Neural progenitor cell (in vitro differentiated cells): ENCODE measurements at regions not wholly inside any gene's neighbourhood (a gene's known extent, or its start where the extent isn't known, plus 50 kb on each side); places are given as distances from the start of the nearest gene placed in this dataset.

Experiments
- DNase-seq: peaks from one replicate; pipeline ENCODE4 v3.0.0-alpha.2; 2016; ENCODE audit warnings: low spot score
- H2AFZ ChIP-seq: fragments of 200-600 bp; sonication (generic); replicated peaks from 2 replicates; pipeline ENCODE4 v1.6.1; 2016; ENCODE audit warnings: antibody characterized with exemption
- H3F3A ChIP-seq: fragments of 200-600 bp; sonication (generic); 2 replicates; pipeline ENCODE4 v1.6.1; 2016; ENCODE audit warnings: antibody characterized with exemption, low read depth
- H3K27ac ChIP-seq: fragments of 200-600 bp; sonication (generic); 2 replicates; pipeline ENCODE4 v1.5.1; 2016; ENCODE audit warnings: mild to moderate bottlenecking
- H3K27me3 ChIP-seq: fragments of 200-600 bp; sonication (generic); 2 replicates; pipeline ENCODE4 v1.6.1; 2016; ENCODE audit warnings: mild to moderate bottlenecking, moderate library complexity
- H3K36me3 ChIP-seq: fragments of 200-600 bp; sonication (generic); 2 replicates; pipeline ENCODE4 v1.5.1; 2016
- H3K4me1 ChIP-seq: fragments of 200-600 bp; sonication (generic); 2 replicates; pipeline ENCODE4 v1.6.1; 2016; ENCODE audit warnings: mixed run types
- H3K4me2 ChIP-seq: fragments of 200-600 bp; sonication (generic); 2 replicates; pipeline ENCODE4 v1.6.1; 2016
- H3K4me3 ChIP-seq: fragments of 200-600 bp; sonication (generic); 2 replicates; pipeline ENCODE4 v1.5.1; 2016
- H3K79me2 ChIP-seq: fragments of 200-600 bp; sonication (generic); 2 replicates; pipeline ENCODE4 v1.6.1; 2016; ENCODE audit warnings: low read depth
- H3K9ac ChIP-seq: fragments of 200-600 bp; sonication (generic); 2 replicates; pipeline ENCODE4 v1.6.1; 2016
- H3K9me3 ChIP-seq: fragments of 200-600 bp; sonication (generic); 2 replicates; pipeline ENCODE4 v1.5.1; 2016; ENCODE audit warnings: low read depth
- H4K20me1 ChIP-seq: fragments of 200-600 bp; sonication (generic); 2 replicates; pipeline ENCODE4 v1.6.1; 2016; ENCODE audit warnings: low read depth
- H3K27ac Mint-ChIP-seq: 3 replicates; pipeline ENCODE4 v1.8.0; 2021; ENCODE audit warnings: mixed read lengths
- H3K27me3 Mint-ChIP-seq: 2 replicates; pipeline ENCODE4 v1.8.0; 2022; ENCODE audit warnings: low read depth, mild to moderate bottlenecking, inconsistent platforms, moderate library complexity, mixed read lengths; ENCODE audit not compliant: insufficient read depth
- H3K36me3 Mint-ChIP-seq: 3 replicates; pipeline ENCODE4 v1.8.0; 2021; ENCODE audit warnings: mixed read lengths
- H3K4me1 Mint-ChIP-seq: 3 replicates; pipeline ENCODE4 v1.8.0; 2021; ENCODE audit warnings: mixed read lengths
- H3K4me3 Mint-ChIP-seq: 3 replicates; pipeline ENCODE4 v1.8.0; 2021; ENCODE audit warnings: mild to moderate bottlenecking, moderate library complexity, mixed read lengths
- H3K9me3 Mint-ChIP-seq: 3 replicates; pipeline ENCODE4 v1.8.0; 2020; ENCODE audit warnings: mixed read lengths
- EZH2 ChIP-seq: fragments of 200-600 bp; sonication (generic); IDR thresholded peaks from 2 replicates; pipeline ENCODE4 v1.6.1; 2017; ENCODE audit warnings: antibody characterized with exemption, mild to moderate bottlenecking, moderate library complexity
- EZH2phosphoT487 ChIP-seq: fragments of 200-600 bp; sonication (generic); IDR thresholded peaks from 2 replicates; pipeline ENCODE4 v1.6.1; 2017; ENCODE audit warnings: antibody characterized with exemption
- TF ChIP-seq, protein P1 (sequence below): fragments of 200-600 bp; sonication (generic); IDR thresholded peaks from 2 replicates; pipeline ENCODE4 v1.5.1; 2017; ENCODE audit warnings: antibody characterized with exemption, mild to moderate bottlenecking

DNA sequence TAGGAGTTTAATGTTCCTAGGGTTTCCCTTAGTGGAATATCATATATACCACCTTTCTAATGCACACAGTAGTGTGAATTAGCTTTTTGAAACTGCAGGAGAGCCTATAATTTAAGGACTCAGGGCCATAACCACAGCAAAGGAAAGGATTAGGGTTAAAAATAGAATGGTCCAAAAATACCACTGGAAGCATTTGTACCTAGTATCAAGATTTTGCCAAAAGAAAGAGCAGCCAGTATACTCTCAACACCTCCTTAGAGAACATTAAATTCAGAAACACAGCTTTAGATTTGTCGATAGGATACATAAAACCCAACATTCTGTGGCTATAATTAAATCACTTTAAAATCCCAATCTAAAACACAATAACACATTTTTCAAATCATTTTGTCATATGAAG, 634.9 kb downstream of the EPHA4 start:
- Histone ChIP-seq H3K4me3 (no peak overlapping the region), H3K27me3 (no peaks in the 10 kb centered on the region), H3K4me1 (peaks cover 8% of the 10 kb centered on the region), H3K79me2 (no peaks in the 10 kb centered on the region), H3K9me3 (no peaks in the 10 kb centered on the region), H2AFZ (no peak overlapping the region), H3K36me3 (no peaks in the 10 kb centered on the region), H4K20me1 (no peaks in the 10 kb centered on the region), H3K4me2 (no peak overlapping the region), H3K27ac (no peak overlapping the region), H3K9ac (no peak overlapping the region), H3F3A (no peaks in the 10 kb centered on the region)
- Mint-ChIP-seq H3K27me3 (no peaks in the 10 kb centered on the region), H3K9me3 (peaks cover 7% of the 10 kb centered on the region), H3K27ac (no peak overlapping the region), H3K4me3 (no peak overlapping the region), H3K4me1 (peaks cover 11% of the 10 kb centered on the region), H3K36me3 (no peaks in the 10 kb centered on the region)
- TF ChIP-seq EZH2 (no peak), EZH2phosphoT487 (no peak)
- TF ChIP-seq, protein P1, sequence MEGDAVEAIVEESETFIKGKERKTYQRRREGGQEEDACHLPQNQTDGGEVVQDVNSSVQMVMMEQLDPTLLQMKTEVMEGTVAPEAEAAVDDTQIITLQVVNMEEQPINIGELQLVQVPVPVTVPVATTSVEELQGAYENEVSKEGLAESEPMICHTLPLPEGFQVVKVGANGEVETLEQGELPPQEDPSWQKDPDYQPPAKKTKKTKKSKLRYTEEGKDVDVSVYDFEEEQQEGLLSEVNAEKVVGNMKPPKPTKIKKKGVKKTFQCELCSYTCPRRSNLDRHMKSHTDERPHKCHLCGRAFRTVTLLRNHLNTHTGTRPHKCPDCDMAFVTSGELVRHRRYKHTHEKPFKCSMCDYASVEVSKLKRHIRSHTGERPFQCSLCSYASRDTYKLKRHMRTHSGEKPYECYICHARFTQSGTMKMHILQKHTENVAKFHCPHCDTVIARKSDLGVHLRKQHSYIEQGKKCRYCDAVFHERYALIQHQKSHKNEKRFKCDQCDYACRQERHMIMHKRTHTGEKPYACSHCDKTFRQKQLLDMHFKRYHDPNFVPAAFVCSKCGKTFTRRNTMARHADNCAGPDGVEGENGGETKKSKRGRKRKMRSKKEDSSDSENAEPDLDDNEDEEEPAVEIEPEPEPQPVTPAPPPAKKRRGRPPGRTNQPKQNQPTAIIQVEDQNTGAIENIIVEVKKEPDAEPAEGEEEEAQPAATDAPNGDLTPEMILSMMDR: no peak
- no peak for DNase-seq

DNA sequence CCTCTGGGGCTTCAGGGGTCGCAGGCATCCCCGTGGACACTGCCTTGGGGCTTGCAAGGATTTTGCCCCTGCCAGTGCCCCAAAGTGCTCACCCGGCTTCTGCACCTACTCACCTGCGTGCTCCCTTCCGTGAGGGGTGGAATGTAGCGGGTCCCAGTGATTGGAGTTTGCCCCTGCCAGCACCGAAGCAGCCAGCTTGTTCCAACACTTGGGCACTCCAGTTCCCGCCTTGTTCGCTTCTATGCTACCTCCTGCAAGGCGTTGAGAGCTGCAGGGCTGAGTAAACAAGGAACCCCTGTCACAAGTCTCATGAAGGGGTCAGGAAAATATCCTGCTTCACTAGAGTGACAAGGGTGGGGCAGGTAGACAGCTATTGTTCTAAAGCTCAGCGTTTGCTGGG, 631.5 kb downstream of the EPHA4 start:
- Histone ChIP-seq H3K4me1 (peaks cover 8% of the 10 kb centered on the region), H3K4me3 (no peak overlapping the region), H3K27me3 (no peaks in the 10 kb centered on the region), H3F3A (no peaks in the 10 kb centered on the region), H3K4me2 (no peak overlapping the region), H3K79me2 (no peaks in the 10 kb centered on the region), H4K20me1 (no peaks in the 10 kb centered on the region), H2AFZ (no peak overlapping the region), H3K36me3 (no peaks in the 10 kb centered on the region), H3K9me3 (no peaks in the 10 kb centered on the region), H3K27ac (no peak overlapping the region), H3K9ac (no peak overlapping the region)
- no peak for DNase-seq
- Mint-ChIP-seq H3K27ac (no peak overlapping the region), H3K36me3 (no peaks in the 10 kb centered on the region), H3K4me1 (peaks cover 11% of the 10 kb centered on the region), H3K9me3 (peaks cover 7% of the 10 kb centered on the region), H3K27me3 (no peaks in the 10 kb centered on the region), H3K4me3 (no peak overlapping the region)
- TF ChIP-seq EZH2 (no peak), EZH2phosphoT487 (no peak)
- TF ChIP-seq, protein P1: no peak

DNA sequence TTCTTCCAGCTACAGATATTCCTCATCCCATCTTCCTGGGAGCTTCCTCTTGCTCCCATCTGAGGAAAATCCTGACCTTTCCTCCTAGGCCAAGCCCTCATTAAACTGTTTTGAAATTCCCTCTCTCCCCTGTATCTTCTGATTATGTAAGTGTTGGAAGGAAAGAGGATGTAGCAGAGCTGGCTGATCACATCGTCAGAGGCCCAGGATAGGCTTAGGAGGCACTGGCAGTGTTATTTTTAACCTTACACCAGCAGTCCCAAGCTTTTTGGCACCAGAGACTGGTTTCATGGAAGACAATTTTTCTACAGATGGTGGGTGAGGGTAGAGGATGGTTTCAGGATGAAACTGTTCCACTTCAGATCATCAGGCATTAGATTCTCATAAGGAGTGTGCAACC, 630.4 kb downstream of the EPHA4 start:
- H3K36me3 ChIP-seq: no peaks in the 10 kb centered on the region
- H3K27me3 Mint-ChIP-seq: no peaks in the 10 kb centered on the region
- no peak overlapping the region for H3K4me3 ChIP-seq
- no peak overlapping the region for H3K4me3 Mint-ChIP-seq
- H3K9me3 ChIP-seq: no peaks in the 10 kb centered on the region
- H3K27ac ChIP-seq: no peak overlapping the region
- H3K4me2 ChIP-seq: no peak overlapping the region
- H3F3A ChIP-seq: no peaks in the 10 kb centered on the region
- no peak overlapping the region for H3K27ac Mint-ChIP-seq
- H3K4me1 ChIP-seq: peaks cover 4% of the 10 kb centered on the region
- no peaks in the 10 kb centered on the region for H3K79me2 ChIP-seq
- no peak for DNase-seq
- H3K9me3 Mint-ChIP-seq: peaks cover 7% of the 10 kb centered on the region
- no peaks in the 10 kb centered on the region for H3K36me3 Mint-ChIP-seq
- TF ChIP-seq EZH2phosphoT487 (no peak), EZH2 (no peak)
- TF ChIP-seq, protein P1: no peak
- H2AFZ ChIP-seq: no peak overlapping the region
- H4K20me1 ChIP-seq: no peaks in the 10 kb centered on the region
- no peaks in the 10 kb centered on the region for H3K27me3 ChIP-seq
- H3K9ac ChIP-seq: no peak overlapping the region
- peaks cover 4% of the 10 kb centered on the region for H3K4me1 Mint-ChIP-seq

DNA sequence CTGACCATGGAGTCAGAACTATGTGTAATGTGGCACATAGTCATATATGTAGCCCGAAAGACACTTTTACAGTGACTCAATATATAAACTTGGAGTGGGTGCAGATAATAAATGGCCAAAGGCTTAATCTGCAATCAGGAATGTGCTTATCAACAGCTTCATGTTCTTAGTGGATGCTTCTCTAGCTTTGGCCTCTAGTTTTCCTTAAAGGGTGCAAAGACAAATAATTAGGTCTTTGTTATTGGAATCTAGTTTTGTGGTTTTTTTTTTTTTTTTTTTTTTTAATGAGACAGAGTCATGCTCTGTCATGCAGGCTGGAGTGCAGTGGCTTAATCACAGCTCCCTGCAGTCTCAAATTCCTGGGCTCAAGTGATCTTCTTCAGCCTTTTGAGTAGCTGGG, 625.6 kb downstream of the EPHA4 start:
- TF ChIP-seq, protein P1: no peak
- TF ChIP-seq EZH2 (no peak), EZH2phosphoT487 (no peak)
- H3K79me2 ChIP-seq: no peaks in the 10 kb centered on the region
- no peaks in the 10 kb centered on the region for H3K36me3 ChIP-seq
- H3K4me1 ChIP-seq: no peaks in the 10 kb centered on the region
- H3K27ac ChIP-seq: no peak overlapping the region
- no peaks in the 10 kb centered on the region for H3K9me3 ChIP-seq
- Mint-ChIP-seq H3K4me3 (no peak overlapping the region), H3K4me1 (peaks cover 3% of the 10 kb centered on the region), H3K36me3 (no peaks in the 10 kb centered on the region), H3K9me3 (peaks cover 3% of the 10 kb centered on the region), H3K27ac (no peak overlapping the region), H3K27me3 (no peaks in the 10 kb centered on the region)
- no peaks in the 10 kb centered on the region for H3F3A ChIP-seq
- H3K9ac ChIP-seq: no peak overlapping the region
- DNase-seq: no peak
- H3K4me3 ChIP-seq: no peak overlapping the region
- H4K20me1 ChIP-seq: no peaks in the 10 kb centered on the region
- H3K27me3 ChIP-seq: no peaks in the 10 kb centered on the region
- no peak overlapping the region for H3K4me2 ChIP-seq
- H2AFZ ChIP-seq: no peak overlapping the region
